DND-41 (cell line): ENCODE measurements at regions not wholly inside any gene's neighbourhood (a gene's known extent, or its start where the extent isn't known, plus 50 kb on each side); places are given as distances from the start of the nearest gene placed in this dataset.

Source experiments
- CTCF ChIP-seq: IDR thresholded peaks from 2 replicates; pipeline ENCODE4 v1.5.1; 2012; ENCODE audit warnings: borderline replicate concordance, low read length, moderate library complexity, mild to moderate bottlenecking; ENCODE audit not compliant: poor library complexity, severe bottlenecking; ENCODE audit errors: extremely low read depth
- EZH2 ChIP-seq: IDR thresholded peaks from 3 replicates; pipeline ENCODE4 v1.6.1; 2012; ENCODE audit warnings: borderline replicate concordance, low read depth, mild to moderate bottlenecking, moderate library complexity, low read length, inconsistent platforms; ENCODE audit not compliant: severe bottlenecking

GRCh38 chr1:30490554-30491053 is 232.8 kb downstream of the MATN1 start:
- TF ChIP-seq CTCF (no peak), EZH2 (no peak)
